HUES48 (cell line): ENCODE measurements at regions not wholly inside any gene's neighbourhood (a gene's known extent, or its start where the extent isn't known, plus 50 kb on each side); places are given as distances from the start of the nearest gene placed in this dataset.

ENCODE experiments used
- H3K27ac ChIP-seq: one replicate; pipeline ENCODE4 v1.7.0; 2013; ENCODE audit warnings: low read depth, low read length, inconsistent platforms
- H3K27me3 ChIP-seq: 2 replicates; pipeline ENCODE4 v1.6.1; 2013; ENCODE audit warnings: mild to moderate bottlenecking, low read length; ENCODE audit not compliant: control insufficient read depth, insufficient read depth
- H3K36me3 ChIP-seq: 2 replicates; pipeline ENCODE4 v1.6.1; 2013; ENCODE audit warnings: low read length; ENCODE audit not compliant: control insufficient read depth, insufficient read depth
- H3K4me1 ChIP-seq: 2 replicates; pipeline ENCODE4 v1.6.1; 2013; ENCODE audit warnings: mild to moderate bottlenecking, low read length; ENCODE audit not compliant: control insufficient read depth, insufficient read depth
- H3K4me3 ChIP-seq: 2 replicates; pipeline ENCODE4 v1.5.1; 2013; ENCODE audit warnings: mild to moderate bottlenecking, low read depth, low read length
- H3K9ac ChIP-seq: 2 replicates; pipeline ENCODE4 v1.6.1; 2013; ENCODE audit warnings: mild to moderate bottlenecking, low read depth, low read length, moderate library complexity
- H3K9me3 ChIP-seq: 2 replicates; pipeline ENCODE4 v1.6.1; 2013; ENCODE audit warnings: low read length; ENCODE audit not compliant: control insufficient read depth, insufficient read depth

GRCh38 chr20:8073024-8073832 lies 53.7 kb upstream of the TMX4 start:
- H3K36me3 ChIP-seq = no peaks in the 10 kb centered on the region
- H3K9ac ChIP-seq = peak overlapping the region; percentile 38; the same call in 1 of the 2 replicates
- no peaks in the 10 kb centered on the region for H3K27me3 ChIP-seq
- no peaks in the 10 kb centered on the region for H3K9me3 ChIP-seq
- H3K27ac ChIP-seq = peak overlapping the region; percentile 79
- H3K4me1 ChIP-seq = peaks cover 6% of the 10 kb centered on the region
- H3K4me3 ChIP-seq = no peak overlapping the region

- H3K9me3 ChIP-seq = no peaks in the 10 kb centered on the region
- no peaks in the 10 kb centered on the region for H3K36me3 ChIP-seq
- no peak overlapping the region for H3K27ac ChIP-seq
- H3K4me1 ChIP-seq = peaks cover 6% of the 10 kb centered on the region
- H3K9ac ChIP-seq = no peak overlapping the region
- H3K27me3 ChIP-seq = no peaks in the 10 kb centered on the region
- H3K4me3 ChIP-seq = no peak overlapping the region
Observed at GRCh38 chr20:8074931-8075330, 55.4 kb upstream of the TMX4 start.

- H3K9me3 ChIP-seq = no peaks in the 10 kb centered on the region
- H3K27ac ChIP-seq = no peak overlapping the region
Observed at GRCh38 chr20:8076306-8077136, 55.5 kb upstream of the PLCB1 start.

GRCh38 chr20:8077137-8077466 lies 55.0 kb upstream of the PLCB1 start:
- Histone ChIP-seq H3K36me3 (no peaks in the 10 kb centered on the region), H3K4me1 (peaks cover 6% of the 10 kb centered on the region), H3K27me3 (no peaks in the 10 kb centered on the region), H3K27ac (no peak overlapping the region), H3K9ac (no peak overlapping the region), H3K4me3 (no peak overlapping the region), H3K9me3 (no peaks in the 10 kb centered on the region)

More at GRCh38 chr20:8076306-8077136, 55.5 kb upstream of the PLCB1 start:
- Histone ChIP-seq H3K27me3 (no peaks in the 10 kb centered on the region), H3K36me3 (no peaks in the 10 kb centered on the region), H3K9ac (no peak overlapping the region), H3K4me3 (no peak overlapping the region), H3K4me1 (peaks cover 6% of the 10 kb centered on the region)

- Histone ChIP-seq H3K9me3 (no peaks in the 10 kb centered on the region), H3K27ac (no peak overlapping the region), H3K27me3 (no peaks in the 10 kb centered on the region), H3K36me3 (no peaks in the 10 kb centered on the region), H3K9ac (no peak overlapping the region), H3K4me3 (no peak overlapping the region), H3K4me1 (peaks cover 3% of the 10 kb centered on the region)
Observed at GRCh38 chr20:8078528-8078914, 53.5 kb upstream of the PLCB1 start.

GRCh38 chr20:8079976-8080375 lies 52.1 kb upstream of the PLCB1 start:
- no peak overlapping the region for H3K4me3 ChIP-seq
- H3K4me1 ChIP-seq = no peaks in the 10 kb centered on the region
- H3K36me3 ChIP-seq = no peaks in the 10 kb centered on the region
- H3K27ac ChIP-seq = no peak overlapping the region
- H3K9ac ChIP-seq = no peak overlapping the region
- no peaks in the 10 kb centered on the region for H3K27me3 ChIP-seq
- H3K9me3 ChIP-seq = no peaks in the 10 kb centered on the region

GRCh38 chr20:8082025-8082424 lies 50.0 kb upstream of the PLCB1 start:
- Histone ChIP-seq H3K36me3 (no peaks in the 10 kb centered on the region), H3K9me3 (no peaks in the 10 kb centered on the region), H3K4me1 (no peaks in the 10 kb centered on the region), H3K4me3 (no peak overlapping the region), H3K27ac (no peak overlapping the region), H3K9ac (no peak overlapping the region), H3K27me3 (no peaks in the 10 kb centered on the region)
